HL-60 (cell line): ENCODE measurements at regions not wholly inside any gene's neighbourhood (a gene's known extent, or its start where the extent isn't known, plus 50 kb on each side); places are given as distances from the start of the nearest gene placed in this dataset.

Experiments
- DNase-seq, 2 experiments: peaks; one replicate each; pipeline ENCODE4 v3.0.0-alpha.2; 2010 to 2020; ENCODE audit warnings: low read depth in 1 of 2, low spot score in 1 of 2
- H3K27ac ChIP-seq: fragments of 250-450 bp; sonication (Bioruptor Pico); replicated peaks from 2 replicates; pipeline ENCODE4 v1.5.1; 2020; ENCODE audit warnings: mild to moderate bottlenecking, moderate library complexity
- H3K27me3 ChIP-seq: fragments of 250-450 bp; sonication (Bioruptor Pico); 2 replicates; pipeline ENCODE4 v1.5.1; 2021; ENCODE audit warnings: mild to moderate bottlenecking, moderate library complexity; ENCODE audit not compliant: insufficient read depth, poor library complexity, severe bottlenecking
- H3K4me3 ChIP-seq: replicated peaks from 2 replicates; pipeline ENCODE4 v1.5.1; 2011; ENCODE audit warnings: mild to moderate bottlenecking, control low read depth, low read length; ENCODE audit not compliant: insufficient read depth
- GABPA ChIP-seq: IDR thresholded peaks from 2 replicates; pipeline ENCODE4 v1.6.1; 2012; ENCODE audit warnings: low read depth
- POLR2AphosphoS5 ChIP-seq: IDR thresholded peaks from 2 replicates; pipeline ENCODE4 v1.6.1; 2012; ENCODE audit warnings: low read depth
- SPI1 ChIP-seq: IDR thresholded peaks from 2 replicates; pipeline ENCODE4 v1.6.1; 2012; ENCODE audit warnings: low read depth, mild to moderate bottlenecking, borderline replicate concordance
- TF ChIP-seq, protein P1 (sequence below): IDR thresholded peaks from 2 replicates; pipeline ENCODE4 v1.6.1; 2012; ENCODE audit warnings: low read depth; ENCODE audit not compliant: insufficient replicate concordance
- TF ChIP-seq, protein P2 (sequence below): IDR thresholded peaks from one replicate; pipeline ENCODE4 v1.5.1; 2011; ENCODE audit warnings: low read length, control low read depth, inconsistent platforms; ENCODE audit not compliant: insufficient read depth

DNA sequence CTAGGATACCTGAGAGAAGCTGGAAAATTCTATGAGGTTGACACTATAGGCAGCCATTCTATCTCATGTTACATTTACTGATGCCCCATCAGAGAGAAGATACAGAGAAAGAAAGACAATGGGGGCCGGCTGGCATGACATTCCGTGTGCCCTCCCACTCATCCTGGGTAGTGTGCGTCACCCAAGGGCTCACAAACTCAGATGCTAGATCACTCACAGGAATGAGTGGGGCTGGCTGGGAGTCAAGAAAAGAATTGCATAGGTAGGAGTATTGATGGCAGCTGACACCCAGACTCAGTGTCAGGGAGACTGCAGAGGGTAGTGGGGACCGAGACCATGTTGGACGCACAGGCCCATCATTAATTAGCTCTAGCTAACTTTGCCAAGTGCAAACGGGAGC lies 1113.5 kb upstream of the AUTS2 start:
- DNase-seq: no peak
- no peak for TF ChIP-seq POLR2AphosphoS5
- no peak for TF ChIP-seq SPI1
- H3K27me3 ChIP-seq: no peaks in the 10 kb centered on the region
- H3K4me3 ChIP-seq: no peak overlapping the region
- H3K27ac ChIP-seq: no peak overlapping the region

DNA sequence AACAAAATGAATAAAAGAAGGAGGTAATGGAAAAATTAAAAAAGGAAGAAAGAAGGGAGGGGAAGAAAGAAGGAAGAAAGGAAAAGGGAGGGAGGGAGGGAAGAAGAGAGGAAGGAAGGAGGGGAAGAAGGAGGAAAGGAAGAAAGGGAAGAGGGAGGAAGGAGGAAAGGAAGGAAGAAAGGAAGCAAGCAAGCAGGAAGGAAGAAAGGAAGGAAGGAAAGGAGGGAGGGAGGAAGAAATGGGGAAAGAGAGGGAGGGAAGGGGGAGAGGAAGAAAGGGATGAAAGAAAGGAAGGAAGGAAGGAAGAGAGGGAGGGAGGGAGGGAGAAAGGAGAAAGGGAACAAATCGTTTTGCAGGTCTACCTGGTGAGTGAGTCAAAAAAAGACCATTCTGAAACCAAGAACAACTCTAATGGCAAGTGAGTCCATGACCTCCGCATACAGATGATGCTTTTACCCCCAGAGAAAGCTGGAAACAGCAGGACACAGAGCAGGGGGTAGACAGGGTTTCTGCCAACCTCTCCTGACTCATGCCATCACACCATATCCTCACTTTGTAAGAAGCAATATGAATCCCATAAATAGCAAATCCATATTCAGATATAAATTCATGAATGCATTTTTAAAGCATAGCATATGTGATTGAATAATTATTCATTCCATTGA lies 1112.9 kb upstream of the AUTS2 start:
- no peak for DNase-seq
- no peak overlapping the region for H3K4me3 ChIP-seq
- no peaks in the 10 kb centered on the region for H3K27me3 ChIP-seq
- H3K27ac ChIP-seq: no peak overlapping the region
- TF ChIP-seq SPI1 (no peak), GABPA (no peak), POLR2AphosphoS5 (no peak)
- TF ChIP-seq, protein P1, sequence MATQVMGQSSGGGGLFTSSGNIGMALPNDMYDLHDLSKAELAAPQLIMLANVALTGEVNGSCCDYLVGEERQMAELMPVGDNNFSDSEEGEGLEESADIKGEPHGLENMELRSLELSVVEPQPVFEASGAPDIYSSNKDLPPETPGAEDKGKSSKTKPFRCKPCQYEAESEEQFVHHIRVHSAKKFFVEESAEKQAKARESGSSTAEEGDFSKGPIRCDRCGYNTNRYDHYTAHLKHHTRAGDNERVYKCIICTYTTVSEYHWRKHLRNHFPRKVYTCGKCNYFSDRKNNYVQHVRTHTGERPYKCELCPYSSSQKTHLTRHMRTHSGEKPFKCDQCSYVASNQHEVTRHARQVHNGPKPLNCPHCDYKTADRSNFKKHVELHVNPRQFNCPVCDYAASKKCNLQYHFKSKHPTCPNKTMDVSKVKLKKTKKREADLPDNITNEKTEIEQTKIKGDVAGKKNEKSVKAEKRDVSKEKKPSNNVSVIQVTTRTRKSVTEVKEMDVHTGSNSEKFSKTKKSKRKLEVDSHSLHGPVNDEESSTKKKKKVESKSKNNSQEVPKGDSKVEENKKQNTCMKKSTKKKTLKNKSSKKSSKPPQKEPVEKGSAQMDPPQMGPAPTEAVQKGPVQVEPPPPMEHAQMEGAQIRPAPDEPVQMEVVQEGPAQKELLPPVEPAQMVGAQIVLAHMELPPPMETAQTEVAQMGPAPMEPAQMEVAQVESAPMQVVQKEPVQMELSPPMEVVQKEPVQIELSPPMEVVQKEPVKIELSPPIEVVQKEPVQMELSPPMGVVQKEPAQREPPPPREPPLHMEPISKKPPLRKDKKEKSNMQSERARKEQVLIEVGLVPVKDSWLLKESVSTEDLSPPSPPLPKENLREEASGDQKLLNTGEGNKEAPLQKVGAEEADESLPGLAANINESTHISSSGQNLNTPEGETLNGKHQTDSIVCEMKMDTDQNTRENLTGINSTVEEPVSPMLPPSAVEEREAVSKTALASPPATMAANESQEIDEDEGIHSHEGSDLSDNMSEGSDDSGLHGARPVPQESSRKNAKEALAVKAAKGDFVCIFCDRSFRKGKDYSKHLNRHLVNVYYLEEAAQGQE: no peak
- TF ChIP-seq, protein P2, sequence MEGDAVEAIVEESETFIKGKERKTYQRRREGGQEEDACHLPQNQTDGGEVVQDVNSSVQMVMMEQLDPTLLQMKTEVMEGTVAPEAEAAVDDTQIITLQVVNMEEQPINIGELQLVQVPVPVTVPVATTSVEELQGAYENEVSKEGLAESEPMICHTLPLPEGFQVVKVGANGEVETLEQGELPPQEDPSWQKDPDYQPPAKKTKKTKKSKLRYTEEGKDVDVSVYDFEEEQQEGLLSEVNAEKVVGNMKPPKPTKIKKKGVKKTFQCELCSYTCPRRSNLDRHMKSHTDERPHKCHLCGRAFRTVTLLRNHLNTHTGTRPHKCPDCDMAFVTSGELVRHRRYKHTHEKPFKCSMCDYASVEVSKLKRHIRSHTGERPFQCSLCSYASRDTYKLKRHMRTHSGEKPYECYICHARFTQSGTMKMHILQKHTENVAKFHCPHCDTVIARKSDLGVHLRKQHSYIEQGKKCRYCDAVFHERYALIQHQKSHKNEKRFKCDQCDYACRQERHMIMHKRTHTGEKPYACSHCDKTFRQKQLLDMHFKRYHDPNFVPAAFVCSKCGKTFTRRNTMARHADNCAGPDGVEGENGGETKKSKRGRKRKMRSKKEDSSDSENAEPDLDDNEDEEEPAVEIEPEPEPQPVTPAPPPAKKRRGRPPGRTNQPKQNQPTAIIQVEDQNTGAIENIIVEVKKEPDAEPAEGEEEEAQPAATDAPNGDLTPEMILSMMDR: no peak

DNA sequence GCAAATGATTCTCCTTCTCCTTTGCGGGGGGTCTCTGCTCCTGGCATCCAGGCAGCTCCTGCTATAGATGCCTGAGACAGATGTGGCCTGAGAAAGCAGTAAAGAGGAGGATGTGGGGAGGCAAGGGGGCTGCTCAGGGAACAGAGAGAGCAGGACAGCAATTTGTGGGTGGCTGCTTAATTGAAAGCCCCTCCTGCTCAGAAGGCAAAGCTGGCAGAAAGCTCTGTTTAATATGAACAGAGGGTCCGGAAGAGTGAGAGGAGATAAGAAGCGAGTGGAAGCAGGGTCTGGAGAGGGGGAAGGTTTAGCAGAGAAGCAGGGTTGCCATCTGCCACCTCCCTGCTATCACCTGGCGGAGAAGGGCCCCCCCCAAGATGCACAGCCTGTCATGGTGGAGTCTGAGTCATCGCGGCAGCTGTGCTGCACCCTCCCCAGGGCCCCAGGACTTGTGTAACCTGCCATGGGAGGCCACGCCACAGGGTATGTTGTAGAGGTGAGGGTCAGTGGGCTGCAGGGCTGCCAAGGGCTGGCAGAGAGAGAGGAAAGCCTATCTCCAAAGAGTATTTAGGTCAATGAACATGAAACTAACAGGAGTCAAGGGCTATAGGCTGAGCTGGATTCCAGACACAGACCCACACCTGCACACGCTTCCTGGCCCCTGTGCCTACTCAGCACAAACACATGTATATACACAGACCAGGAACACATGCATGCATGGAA lies 1109.8 kb upstream of the AUTS2 start:
- H3K4me3 ChIP-seq: no peak overlapping the region
- no peak for TF ChIP-seq POLR2AphosphoS5
- no peak for TF ChIP-seq GABPA
- no peak for DNase-seq
- no peaks in the 10 kb centered on the region for H3K27me3 ChIP-seq
- H3K27ac ChIP-seq: no peak overlapping the region

DNA sequence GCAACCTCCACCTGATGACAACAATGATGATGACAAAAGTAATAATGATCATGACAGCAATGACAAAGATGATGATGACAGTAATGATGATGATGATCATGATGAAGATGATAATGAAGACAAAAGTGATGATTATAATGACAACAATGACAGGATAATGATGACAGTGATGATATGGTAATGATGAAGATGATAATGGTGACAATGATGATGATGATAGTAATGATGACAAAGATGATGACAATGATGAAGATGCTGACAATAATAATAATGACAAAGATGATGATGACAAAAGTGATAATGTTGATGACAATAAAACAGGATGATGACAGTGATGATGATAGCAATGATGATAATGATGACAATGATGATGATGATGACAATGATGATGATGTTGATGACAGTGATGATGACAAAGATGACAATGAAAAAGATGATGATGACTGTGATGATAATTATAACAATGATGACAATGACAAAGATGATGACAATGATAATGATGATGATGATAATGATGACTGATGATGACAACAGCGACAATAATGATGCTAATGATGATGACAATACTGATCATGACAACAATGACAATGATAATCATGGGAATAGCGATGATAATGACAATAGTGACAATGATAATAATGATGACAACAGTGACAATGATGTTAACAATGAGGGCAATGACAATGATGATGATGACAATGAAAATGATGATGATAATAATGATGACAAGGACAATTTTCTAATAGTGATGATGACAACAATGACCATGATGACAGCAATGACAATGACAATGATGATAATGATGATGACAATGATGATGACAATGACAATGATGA lies 1106.5 kb upstream of the AUTS2 start:
- Histone ChIP-seq H3K4me3 (no peak overlapping the region), H3K27ac (no peak overlapping the region), H3K27me3 (no peaks in the 10 kb centered on the region)
- TF ChIP-seq, protein P1: no peak
- TF ChIP-seq SPI1 (no peak), POLR2AphosphoS5 (no peak), GABPA (no peak)
- TF ChIP-seq, protein P2: no peak
- no peak for DNase-seq
